ENCODE measurements at regions not wholly inside any gene's neighbourhood (a gene's known extent, or its start where the extent isn't known, plus 50 kb on each side); places are given as distances from the start of the nearest gene placed in this dataset.

DNA sequence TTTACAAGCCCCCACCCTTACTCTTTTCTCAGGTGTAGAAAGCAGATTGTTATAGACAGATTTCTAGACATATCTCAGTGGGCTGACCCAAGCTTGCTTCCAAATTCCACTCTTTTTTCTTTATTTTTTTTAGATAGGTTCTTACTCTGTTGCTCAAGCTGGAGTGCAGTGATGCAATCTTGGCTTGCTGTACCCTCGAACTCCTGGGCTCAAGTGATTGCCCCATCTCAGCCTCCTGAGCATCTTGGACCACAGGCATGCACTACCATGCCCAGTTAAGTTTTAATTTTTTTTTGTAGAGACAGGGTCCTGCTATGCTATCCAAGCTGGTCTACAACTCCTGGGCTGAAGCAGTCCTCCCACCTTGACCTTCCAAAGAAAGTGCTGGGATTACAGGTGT lies 53.5 kb upstream of the ADAMTS9 start:
- DNase-seq (ENCODE audit: low read depth): no peak

DNA sequence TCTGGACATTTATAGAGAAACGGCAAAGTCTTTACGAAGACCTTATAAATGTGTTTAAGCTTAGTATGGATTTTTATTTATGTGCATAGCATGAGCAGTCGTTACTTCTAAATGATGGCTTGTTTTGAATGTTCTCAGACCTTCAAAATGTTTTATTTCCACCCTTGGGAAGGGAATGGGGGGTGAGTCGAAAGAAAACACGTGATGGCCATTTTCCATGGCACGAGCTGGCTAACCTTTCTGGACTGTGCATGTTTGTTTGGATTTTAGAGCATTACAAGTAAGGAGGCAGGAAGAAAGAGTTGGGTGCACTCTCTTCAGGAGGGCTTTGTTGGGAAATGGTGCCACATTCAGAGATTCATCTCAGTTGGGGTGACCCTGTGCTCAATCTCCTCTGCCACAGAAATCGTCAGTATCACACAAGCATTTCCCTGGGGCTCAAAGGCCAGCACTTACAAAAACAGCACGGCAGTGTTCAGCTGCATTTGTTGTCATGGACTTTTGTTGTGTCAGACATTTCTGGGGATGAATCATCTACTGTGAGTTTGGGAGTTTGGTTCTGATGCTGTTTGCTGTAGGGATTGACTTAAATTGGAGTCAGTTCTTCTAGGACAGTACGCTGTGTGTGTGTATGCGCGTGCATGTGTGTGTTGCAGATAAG lies 52.3 kb upstream of the ADAMTS9 start:
- no peak for DNase-seq (ENCODE audit: low read depth)
